ENCODE measurements at regions not wholly inside any gene's neighbourhood (a gene's known extent, or its start where the extent isn't known, plus 50 kb on each side); places are given as distances from the start of the nearest gene placed in this dataset.

- no peak overlapping the region for H3K27ac ChIP-seq
- 56 to 77% methylated on average over 5 to 7 of the region's 11 CpGs for WGBS, 2 donors
- TF ChIP-seq POLR2A (IDR thresholded peaks at IDR 0.05) = no peak
- TF ChIP-seq, protein P1, sequence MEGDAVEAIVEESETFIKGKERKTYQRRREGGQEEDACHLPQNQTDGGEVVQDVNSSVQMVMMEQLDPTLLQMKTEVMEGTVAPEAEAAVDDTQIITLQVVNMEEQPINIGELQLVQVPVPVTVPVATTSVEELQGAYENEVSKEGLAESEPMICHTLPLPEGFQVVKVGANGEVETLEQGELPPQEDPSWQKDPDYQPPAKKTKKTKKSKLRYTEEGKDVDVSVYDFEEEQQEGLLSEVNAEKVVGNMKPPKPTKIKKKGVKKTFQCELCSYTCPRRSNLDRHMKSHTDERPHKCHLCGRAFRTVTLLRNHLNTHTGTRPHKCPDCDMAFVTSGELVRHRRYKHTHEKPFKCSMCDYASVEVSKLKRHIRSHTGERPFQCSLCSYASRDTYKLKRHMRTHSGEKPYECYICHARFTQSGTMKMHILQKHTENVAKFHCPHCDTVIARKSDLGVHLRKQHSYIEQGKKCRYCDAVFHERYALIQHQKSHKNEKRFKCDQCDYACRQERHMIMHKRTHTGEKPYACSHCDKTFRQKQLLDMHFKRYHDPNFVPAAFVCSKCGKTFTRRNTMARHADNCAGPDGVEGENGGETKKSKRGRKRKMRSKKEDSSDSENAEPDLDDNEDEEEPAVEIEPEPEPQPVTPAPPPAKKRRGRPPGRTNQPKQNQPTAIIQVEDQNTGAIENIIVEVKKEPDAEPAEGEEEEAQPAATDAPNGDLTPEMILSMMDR (IDR thresholded peaks at IDR 0.05) = no peak
- H3K36me3 ChIP-seq = no peaks in the 10 kb centered on the region
- no peak for DNase-seq
- H3K4me1 ChIP-seq = no peaks in the 10 kb centered on the region
- H3K27me3 ChIP-seq = peaks cover 0 to 21% (median 0%) of the 10 kb centered on the region in 4 donors
- no peak overlapping the region for H3K4me3 ChIP-seq
- no peaks in the 10 kb centered on the region for H3K9me3 ChIP-seq
- intact Hi-C loops (cut with DNase I) = no loop called here
These were observed 296.2 kb upstream of the IRX3 start for GRCh38 chr16:54582631-54583250.

DNA sequence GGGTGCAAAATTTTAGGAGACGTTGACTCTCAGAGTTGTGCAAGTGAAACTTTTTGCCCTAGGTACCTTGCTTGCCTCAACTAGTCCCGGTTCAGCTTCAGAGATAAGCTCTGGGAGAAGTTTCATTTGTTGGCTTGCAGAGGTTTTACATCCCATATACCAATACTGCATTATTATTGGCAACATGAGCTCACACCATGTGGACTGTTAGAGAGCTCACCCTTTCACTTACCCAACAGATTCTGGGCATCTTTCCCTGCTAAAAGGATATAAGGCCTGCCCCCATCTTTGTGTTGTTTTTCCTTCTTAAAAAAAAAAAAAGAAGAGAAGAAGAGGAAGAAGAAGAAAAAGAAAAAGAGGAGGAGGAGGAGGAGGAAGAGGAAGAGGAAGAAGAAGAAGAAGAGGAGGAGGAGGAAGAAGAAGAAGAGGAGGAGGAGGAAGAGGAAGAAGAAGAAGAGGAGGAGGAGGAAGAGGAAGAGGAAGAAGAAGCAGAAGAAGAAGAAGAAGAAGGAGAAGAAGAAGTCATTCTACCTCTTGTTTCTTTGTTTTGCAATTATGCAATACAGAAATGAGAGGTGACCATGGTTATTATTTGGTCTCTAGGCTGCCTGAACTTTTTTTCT, 292.6 kb upstream of the IRX3 start:
- intact Hi-C loops (cut with DNase I) = no loop called here
- 44 to 57% methylated on average over 2 of the region's 2 CpGs for WGBS, 2 donors
- Histone ChIP-seq H3K4me3 (no peak overlapping the region), H3K36me3 (no peaks in the 10 kb centered on the region), H3K27me3 (peaks cover 0 to 42% (median 0%) of the 10 kb centered on the region in 4 donors), H3K27ac (no peak overlapping the region), H3K4me1 (no peaks in the 10 kb centered on the region), H3K9me3 (no peaks in the 10 kb centered on the region)
- DNase-seq = no peak
- TF ChIP-seq, protein P1 (IDR thresholded peaks at IDR 0.05) = no peak
- no peak for TF ChIP-seq POLR2A (IDR thresholded peaks at IDR 0.05)

DNA sequence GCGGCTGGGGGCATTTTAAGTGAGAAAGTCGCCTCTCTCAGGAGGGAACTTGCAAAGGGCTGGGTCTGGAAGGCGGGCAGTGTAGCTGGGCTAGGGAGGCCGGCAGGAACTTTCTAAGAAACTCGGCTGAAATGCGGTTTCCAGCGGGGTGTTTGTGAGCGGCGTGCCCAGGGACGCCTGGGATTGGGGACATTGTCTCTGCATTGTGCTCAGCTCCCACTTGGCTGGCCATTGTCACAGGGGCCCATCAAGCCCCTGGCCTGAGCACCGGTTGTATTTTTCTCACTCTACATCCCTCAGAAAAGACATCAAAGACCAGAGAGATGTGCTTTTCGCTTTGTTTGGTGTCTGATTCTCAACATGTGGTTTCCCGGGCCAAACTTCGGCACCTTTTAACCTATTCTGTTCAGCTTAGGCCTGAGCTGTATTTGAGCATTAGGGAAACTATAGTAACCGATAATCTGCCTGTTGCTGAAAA, 291.1 kb upstream of the IRX3 start:
- no peaks in the 10 kb centered on the region for H3K4me1 ChIP-seq
- intact Hi-C loops (cut with DNase I) = no loop called here
- H3K36me3 ChIP-seq = no peaks in the 10 kb centered on the region
- H3K27ac ChIP-seq = no peak overlapping the region
- no peaks in the 10 kb centered on the region for H3K9me3 ChIP-seq
- DNase-seq = no peak
- peaks cover 0 to 46% (median 0%) of the 10 kb centered on the region in 4 donors for H3K27me3 ChIP-seq
- 44 to 62% methylated on average over 11 to 13 of the region's 15 CpGs for WGBS, 2 donors
- H3K4me3 ChIP-seq = no peak overlapping the region
- no peak for TF ChIP-seq POLR2A (IDR thresholded peaks at IDR 0.05)
- TF ChIP-seq, protein P1 (IDR thresholded peaks at IDR 0.05) = no peak

- TF ChIP-seq, protein P1 (IDR thresholded peaks at IDR 0.05) = no peak
- no peak for TF ChIP-seq POLR2A (IDR thresholded peaks at IDR 0.05)
- no peaks in the 10 kb centered on the region for H3K9me3 ChIP-seq
- intact Hi-C loops (cut with DNase I) = no loop called here
- WGBS, 2 donors = 64 to 67% methylated on average over 4 of the region's 4 CpGs
- no peak overlapping the region for H3K27ac ChIP-seq
- H3K4me1 ChIP-seq = no peaks in the 10 kb centered on the region
- H3K36me3 ChIP-seq = no peaks in the 10 kb centered on the region
- no peak overlapping the region for H3K4me3 ChIP-seq
- DNase-seq = no peak
- H3K27me3 ChIP-seq = peaks cover 0 to 46% (median 0%) of the 10 kb centered on the region in 4 donors
These were observed 290.2 kb upstream of the IRX3 start for GRCh38 chr16:54576785-54577184.
